Stimulated activated naive CD8-positive, alpha-beta T cell treated with anti-CD3 and anti-CD28 coated beads, Interleukin-15, Interleukin-2, amounts not matched to agents 100 U/mL and 50 U/mL, for 24 hours (primary cell): ENCODE measurements at regions not wholly inside any gene's neighbourhood (a gene's known extent, or its start where the extent isn't known, plus 50 kb on each side); places are given as distances from the start of the nearest gene placed in this dataset.
"Not testable (repeated sequence)": the region's sequence is repeated elsewhere in the genome, so short reads cannot be mapped to it uniquely, and the experiment has no call there.

Experiments
- ATAC-seq: fragments of 150-1000 bp; cut with Tn5 transposase; one replicate; pipeline ENCODE4 v1.10.0; 2021
- DNase-seq: peaks from one replicate; pipeline ENCODE4 v3.0.0; 2021

DNA sequence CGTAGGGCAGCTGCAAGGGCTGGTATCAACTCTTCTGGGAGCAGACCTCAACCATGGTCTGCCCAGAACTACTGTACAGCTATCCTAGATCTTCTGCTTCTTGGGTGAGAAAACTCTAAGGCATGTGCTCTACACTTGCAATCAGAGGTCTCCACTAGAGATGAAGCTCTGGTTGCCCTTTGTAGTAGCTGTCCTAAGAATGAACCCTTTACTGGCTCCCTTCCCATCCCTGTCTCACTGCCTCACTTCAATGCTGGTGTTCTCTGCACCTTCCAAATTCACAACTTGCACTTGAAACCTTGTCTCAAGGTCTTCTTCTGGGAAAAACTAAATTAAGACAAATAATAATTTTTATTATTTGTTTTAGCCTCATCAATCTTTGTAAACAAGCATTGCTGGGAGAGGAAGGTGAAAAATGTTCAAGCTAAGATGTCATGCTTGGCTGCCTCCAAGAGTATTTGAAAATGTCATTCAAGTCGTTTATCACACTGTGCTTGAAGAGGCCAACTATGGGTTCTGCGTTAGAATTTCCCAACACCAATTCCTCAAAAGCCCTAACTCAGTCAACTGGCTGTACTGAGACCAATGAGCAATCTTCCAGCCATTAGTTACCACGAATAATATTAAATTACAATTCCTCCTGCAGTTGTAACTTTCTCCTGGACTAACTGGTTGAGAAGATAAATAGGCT, 216.9 kb upstream of the ADRA1D start:
- ATAC-seq (no peak), DNase-seq (no peak)

DNA sequence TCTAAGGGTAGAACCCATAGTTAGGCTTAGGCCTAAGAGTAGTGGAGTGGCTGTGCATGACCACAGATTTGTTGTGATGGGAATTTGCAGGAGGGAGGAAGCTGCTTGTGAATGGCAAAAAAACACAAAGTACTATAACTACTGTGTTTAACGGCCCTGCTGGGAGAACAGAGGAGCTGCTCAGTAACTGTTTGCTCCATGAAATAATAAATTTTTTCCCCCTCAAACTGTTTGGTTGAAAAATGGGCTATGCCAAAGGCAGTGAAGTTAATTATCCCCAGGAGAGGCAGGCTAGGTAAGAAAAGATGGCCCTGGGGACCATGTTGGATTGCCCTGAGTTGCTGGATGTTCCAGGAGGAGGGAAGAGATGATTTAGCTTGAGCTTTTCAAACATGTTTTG, 216.1 kb upstream of the ADRA1D start:
- ATAC-seq (no peak), DNase-seq (no peak)

DNA sequence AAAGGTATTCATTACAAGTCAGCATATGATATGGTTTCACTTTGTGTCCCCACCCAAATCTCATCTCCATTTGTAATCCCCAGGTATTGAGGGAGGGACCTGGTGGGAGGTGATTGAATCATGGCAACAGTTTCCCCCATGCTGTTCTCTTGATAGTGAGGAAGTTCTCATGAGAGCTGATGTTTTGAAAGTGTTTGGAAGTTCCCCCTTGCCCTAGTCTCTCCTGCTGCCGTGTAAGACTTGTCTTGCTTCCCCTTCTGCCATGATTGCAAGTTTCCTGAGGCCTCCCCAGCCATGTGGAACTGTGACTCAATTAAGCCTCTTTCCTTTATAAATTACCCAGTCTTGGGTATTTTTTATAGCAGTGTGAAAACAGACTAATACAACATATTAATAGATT, 213.7 kb upstream of the ADRA1D start:
- DNase-seq, result not testable (repeated sequence)

DNA sequence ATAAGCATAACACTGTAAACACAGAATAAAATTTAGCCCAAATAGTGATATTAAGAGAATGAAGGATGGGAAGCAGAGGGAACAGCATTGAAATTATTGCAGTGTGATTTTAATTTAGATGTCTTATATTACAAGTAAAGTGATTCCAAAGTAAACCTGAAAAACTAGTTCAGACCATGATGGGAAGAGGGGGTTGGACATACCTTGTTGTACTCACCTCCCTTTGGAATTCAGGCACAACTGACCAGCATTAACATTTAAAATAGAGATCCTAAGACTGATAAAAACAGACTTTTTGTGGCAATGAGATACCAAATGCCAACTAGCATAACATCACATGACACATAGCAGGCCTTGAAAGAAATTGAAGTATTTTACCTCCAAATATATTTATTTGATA, 210.0 kb upstream of the ADRA1D start:
- ATAC-seq (no peak), DNase-seq (no peak)

More for the DNA sequence above, 213.7 kb upstream of the ADRA1D start:
- not testable (repeated sequence) for ATAC-seq

DNA sequence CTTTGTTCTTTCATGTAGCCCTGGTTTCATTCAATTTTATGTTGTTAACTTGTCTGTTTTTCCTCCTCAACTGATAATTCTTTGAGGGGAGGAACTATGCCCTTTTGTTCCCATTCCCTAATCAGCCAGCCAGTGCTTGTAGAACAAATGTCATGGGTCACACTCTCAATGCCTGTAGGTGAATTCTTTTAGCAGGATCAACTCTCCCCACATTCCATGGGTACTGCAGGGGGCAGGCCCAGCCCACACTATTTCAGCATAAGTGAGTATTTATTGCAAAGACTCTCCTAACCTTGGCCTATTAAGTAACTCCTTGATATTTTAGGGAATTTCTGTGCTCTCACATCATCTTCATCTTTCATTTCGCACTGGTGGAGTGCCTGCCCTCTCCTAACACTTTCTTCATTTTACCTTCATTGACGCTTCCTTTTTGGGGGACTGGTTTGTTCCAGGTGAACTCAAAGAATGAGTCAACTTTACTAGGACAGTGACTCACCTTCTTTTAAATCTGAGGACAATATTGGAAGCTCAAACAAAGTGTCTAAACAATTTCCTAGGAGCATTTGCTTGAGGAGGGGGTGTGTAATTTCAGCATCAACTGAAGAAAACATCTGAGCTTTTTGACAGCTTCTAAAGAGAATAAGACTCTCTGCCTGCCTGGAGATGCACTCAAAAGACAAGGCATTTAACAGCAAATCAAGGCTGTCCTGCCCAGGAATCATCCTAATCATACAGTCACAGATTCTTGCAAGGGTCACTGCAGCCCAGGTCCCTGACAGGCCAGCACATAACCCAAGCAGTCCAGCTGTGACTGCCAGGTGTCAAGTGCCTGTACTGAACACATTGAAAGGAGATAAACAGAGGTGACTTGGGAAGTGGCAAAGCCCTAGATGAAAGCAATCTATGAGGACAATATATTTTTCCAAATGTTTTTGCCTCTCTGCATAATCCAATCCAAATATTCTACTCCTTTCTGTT, 208.8 kb upstream of the ADRA1D start:
- ATAC-seq (no peak), DNase-seq (no peak)

DNA sequence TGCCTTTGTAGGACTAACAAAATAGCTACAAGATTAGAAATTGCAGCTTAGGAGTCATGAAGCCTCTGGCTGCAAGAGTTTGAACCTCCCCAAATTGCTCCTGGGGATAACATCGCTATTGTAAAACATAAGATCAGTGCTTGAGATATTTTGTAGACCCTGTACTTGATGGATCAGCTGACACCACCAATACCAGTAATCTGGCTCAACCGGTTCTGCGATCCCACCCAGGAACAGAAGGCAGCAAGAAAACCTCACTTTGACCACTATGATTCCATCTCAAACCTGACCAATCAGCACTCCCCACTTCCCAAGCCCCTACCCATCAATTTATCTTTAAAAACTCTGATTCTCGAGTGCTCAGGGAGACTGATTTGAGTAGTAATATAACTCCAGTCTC, 206.9 kb upstream of the ADRA1D start:
- ATAC-seq, result no peak
- no peak for DNase-seq

DNA sequence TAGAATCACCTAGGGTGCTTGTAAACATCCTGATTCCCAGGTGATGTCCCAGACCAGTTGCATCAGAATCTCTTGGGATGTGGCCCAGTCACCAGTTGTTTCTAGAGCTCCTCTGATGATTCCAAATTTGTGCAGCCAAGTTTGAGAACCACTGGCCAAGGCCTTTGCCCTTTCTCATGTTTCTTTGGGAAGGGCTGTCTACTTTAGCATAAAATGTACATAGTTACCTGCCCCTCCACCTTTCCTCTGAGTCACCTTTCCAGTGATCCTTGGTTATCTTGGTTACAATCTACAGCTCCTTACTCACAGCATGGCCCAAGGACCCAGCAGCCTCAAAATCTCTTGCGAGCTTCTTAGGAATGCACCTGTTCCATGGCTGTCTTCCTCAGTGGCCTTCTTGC, 206.2 kb upstream of the ADRA1D start:
- no peak for DNase-seq
- ATAC-seq, result no peak

DNA sequence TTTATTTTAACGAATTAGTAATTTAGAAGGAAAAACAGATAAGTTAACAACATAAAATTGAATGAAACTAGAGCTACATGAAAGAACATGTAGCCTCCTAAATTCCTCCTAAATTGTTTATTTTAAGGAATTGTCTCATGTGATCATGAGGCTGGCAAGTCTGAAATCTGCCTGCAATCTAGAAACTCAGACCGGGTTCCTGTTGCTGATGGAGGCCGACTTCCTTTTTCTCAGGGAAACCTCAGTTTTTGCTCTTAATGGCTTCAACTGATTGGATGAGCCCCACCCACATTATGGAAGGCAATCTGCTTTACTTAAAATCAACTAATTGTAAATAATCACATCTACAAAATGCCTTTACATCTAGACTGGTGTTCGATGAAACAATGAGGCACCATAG, 205.0 kb upstream of the ADRA1D start:
- ATAC-seq (no peak), DNase-seq (no peak)

DNA sequence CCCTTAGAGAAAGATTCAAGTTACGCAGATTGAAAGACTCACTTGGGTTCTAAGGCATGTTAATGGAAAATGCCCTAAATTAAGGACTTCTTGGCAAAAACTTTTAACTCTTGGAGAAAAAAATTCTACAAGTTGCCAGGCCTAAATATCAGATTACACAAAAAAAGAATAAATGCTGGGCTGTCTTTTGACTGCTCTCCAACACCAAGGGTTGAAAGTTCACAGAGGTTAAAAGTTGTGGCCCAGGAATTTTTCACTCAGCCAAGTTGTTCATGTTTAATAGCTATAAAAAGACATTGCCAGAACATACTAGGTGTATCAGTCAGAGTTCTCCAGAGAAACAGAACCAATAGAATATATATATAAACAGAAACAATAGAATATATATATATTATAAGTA, 204.3 kb upstream of the ADRA1D start:
- no peak for DNase-seq

DNA sequence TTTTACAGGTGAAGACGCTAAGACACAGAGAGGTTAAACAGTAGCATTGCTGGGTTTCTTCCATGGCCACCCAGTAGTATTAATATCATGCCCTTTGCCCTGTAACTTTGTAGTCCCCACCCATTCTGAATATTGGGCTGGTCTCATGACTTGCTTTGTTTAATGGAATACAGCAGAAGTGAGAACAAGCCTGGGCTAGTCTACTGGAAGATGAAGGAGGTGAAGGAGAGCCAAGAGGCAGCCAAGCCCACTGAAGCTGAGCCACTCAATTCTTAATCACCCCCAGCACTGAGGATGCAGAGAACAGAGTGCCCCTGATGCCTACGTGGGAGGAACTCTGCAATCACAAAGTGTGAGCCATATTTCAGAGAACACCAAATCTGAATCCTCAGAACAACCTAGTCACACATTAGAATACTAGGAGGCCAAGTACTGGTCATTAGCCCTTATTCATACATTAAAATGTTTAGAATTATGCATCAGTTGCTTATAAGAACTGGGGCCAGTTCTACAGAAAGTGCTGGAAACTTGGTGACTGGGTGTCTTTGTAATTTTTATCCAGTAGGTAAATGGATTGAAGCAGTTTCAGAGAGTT, 202.5 kb upstream of the ADRA1D start:
- no peak for DNase-seq
- no peak for ATAC-seq

More for the DNA sequence above, 204.3 kb upstream of the ADRA1D start:
- no peak for ATAC-seq

DNA sequence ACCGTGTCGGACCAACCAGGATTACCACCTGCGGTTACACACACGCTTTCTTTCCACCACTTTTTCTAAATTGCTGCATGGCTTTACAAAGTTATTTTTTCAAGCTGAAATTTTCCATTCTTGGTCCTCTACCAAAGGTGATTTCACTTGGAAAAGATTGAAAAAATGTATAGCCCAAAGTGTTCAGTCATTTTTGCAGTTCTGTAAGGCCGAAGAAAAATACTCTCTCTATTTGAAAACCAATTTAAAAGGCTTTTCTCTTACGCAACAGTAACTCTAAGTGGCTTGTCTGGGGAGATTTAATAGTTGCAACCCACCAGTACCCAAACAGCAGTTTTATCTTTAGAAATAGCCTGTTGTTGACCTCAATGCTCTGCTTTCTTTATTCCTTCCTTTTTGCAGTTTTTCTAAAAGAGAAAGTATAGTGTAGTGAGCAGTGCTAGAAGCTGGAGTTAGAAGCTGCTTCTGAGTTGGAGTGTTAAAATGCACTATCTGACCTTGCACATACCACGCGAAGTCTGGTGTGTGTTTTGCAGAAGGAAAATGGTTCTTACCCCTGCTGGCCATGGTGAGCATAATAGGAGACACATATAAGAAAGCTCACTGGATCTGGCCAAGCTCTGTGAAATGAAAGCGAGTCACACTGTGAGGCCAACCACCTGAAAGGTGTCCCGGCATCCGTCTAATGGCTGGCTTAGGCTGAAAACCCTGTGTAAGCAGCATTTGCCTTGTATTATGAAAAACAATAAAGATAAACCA, 201.0 kb upstream of the ADRA1D start:
- DNase-seq, result no peak
- no peak for ATAC-seq

DNA sequence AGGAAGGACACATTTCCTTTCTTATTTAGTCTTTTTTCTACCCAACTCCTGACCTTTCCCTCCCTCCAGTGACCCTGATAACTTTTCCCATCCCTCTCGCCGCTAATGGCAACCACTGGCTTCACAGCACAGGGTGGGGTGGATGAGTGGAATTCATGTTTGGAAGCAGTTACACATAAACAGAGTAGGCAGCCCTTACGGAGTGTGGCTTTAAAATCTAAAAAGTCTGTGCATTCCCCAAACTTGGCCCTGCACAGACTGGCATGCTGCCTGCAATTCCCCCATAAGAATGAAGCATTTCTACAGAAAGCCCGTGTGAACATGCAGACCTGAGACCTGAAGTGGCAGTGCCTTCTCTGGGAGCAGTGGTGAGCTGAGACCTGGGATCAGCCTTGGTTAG, 196.7 kb upstream of the ADRA1D start:
- ATAC-seq (no peak), DNase-seq (no peak)

DNA sequence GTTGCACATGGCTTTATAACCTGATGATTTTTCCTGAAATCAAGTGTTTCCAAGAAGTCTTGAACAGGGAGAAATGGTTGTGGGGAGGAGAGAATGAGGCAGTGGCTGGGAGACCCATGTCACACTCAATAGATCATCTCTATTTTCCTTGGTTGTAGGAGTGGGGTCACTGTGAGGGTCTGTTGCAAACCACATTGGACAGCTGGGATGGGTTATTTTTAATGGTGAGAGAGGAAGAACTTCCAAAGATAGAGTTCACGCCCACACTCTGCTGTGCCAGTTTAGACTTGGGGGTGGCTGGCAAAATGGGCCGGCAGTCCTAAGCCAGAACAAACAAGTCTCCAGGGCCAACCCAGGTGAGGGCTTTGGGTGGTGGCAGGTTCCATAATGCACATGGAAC, 196.2 kb upstream of the ADRA1D start:
- no peak for ATAC-seq
- DNase-seq, result no peak

DNA sequence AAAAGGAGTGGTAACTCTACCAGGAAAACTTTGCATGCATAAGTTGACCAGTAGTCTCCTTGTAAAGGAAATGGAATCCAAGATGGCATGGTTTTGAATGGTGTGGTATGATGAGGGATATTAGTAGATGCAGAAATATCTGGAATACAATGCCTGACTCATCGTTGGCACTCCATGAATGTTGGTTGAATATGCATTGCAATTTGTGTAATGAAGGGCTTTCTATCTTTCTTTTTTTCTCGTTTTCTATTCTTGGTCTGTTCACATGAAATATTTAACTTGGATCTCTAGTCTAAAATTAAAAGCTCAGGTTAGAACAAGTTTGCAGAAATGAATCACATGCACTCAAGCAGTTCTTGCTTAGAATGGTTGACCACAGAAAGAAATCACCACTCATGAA, 195.3 kb upstream of the ADRA1D start:
- DNase-seq, result no peak
- ATAC-seq, result no peak

DNA sequence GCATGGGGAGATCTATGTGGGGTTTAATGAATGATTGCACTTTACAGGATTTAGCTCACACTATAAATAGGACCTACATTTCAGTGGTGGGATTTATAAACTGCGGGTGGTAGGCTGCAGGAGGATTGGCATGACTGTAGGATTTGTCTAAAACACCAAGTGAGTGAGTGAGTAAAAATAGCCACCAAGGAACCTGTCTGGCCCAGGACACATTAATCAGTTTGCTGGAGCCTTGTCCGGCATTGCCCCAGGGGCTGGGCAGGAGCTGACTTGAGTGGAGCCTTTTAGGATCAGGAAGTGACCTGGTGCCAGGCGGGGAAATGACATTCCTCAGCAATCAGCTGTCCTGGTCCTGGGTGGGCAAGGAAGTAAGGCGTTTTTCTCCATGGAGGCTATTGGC, 193.9 kb upstream of the ADRA1D start:
- no peak for DNase-seq
- ATAC-seq, result no peak

DNA sequence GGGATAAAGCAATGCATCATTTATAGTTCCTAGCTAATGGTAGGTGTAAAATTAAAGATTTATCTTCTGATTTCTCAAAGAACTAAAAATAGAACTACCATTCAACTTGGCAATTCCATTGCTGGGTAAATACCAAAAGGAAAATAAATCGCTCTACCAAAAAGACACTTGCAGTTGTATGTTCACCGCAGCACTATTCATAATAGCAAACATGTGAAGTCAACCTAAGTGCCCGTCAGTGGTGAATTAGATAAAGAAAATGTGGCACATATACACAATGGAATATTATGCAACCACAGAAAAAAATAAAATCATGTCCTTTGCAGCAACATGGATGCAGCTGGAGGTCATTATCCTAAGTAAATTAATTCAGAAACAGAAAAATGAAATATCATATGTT, 192.8 kb upstream of the ADRA1D start:
- ATAC-seq, result no peak
- no peak for DNase-seq

DNA sequence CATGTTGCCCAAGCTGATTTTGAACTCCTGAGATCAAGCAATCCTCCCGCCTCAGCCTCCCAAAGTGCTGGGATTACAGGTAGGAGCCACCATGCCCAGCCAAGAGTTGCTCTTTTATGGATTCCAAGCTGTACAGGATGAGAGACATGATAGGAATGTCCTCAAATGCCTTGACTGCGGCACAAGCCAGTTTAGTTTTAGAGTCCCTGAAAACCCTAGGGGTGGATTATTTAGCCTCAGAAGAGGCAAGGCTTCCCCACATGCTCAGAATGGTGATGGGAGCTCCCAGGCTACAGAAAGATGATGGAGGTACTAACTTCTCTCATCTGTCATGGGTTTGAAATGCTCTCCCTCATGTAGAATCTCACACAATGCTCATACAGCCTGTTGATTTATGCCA, 192.1 kb upstream of the ADRA1D start:
- DNase-seq (no peak), ATAC-seq (no peak)

DNA sequence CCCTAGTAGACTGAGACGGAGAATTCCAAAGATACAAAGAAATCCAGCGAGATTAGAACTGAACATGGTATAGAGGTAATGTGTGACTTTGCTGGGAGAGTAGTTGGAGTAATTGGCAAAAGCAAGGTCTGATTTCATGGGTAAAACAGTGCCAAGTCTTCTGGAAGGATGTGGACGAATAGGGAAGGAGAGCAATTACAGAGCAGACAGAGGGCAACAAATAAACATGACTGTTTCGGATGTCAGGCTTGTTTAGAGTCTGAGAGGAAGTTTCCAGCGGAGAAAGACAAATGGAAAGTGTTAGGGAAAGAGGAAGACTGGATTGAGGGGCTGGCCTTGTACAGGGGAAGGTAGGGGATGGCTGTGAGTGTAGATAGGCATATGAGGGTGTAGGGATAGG, 190.4 kb upstream of the ADRA1D start:
- ATAC-seq (no peak), DNase-seq (no peak)

DNA sequence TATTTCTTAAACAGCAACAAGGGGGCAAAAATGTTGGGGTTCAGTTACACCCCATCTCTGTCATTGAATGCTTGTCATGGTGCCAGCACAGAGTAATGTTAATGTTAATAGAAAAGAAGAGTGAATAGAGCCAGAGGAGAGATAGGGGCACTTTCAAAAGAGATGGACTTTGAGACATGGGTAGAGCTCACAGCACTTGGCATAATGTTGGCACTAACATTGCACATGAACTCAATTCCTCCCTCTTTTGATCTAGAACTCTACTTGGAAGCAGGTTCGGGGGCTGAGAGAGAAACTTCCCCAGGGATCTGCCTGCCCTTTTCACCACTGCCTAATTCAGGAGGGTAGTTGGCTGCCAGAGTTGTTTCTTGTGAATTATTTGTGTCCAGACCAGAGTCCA, 188.0 kb upstream of the ADRA1D start:
- DNase-seq (no peak), ATAC-seq (no peak)

DNA sequence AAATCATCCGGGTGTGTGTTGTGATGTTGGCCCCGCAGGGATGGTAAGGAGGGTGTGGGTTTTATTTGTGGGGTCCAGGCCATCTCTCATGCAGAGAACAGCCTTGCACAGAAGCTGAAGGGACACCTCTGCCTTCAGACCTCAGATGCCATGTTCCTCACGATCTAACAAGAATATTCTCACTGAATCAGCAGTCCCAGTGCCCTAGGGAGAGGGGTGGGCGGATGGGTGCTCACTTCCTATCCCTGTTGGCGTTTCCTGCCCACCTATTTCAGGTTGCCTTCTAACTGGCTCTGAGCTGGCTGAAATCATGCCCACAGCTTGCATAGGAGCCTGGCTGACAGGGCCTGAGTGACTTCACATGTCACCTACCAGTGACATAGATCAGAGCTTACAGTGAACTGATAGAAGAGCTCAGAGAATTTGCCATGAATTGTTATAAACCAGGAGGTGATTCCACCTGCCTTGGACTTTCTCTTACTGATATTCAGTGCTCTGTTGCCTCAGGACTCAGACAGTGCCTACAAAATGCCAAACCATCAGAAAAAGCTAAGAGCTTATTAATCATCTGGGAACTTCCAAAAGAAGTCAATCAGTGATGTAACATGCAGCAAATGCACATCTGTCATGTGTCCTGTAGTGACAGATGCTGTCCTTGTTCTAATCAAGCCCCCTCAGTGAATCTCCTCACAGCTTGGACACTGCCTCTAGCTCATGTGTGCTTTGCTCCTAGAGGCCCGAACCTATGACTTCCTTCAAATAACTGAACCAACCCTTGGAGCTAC, 186.8 kb upstream of the ADRA1D start:
- ATAC-seq, result no peak
- DNase-seq, result no peak

DNA sequence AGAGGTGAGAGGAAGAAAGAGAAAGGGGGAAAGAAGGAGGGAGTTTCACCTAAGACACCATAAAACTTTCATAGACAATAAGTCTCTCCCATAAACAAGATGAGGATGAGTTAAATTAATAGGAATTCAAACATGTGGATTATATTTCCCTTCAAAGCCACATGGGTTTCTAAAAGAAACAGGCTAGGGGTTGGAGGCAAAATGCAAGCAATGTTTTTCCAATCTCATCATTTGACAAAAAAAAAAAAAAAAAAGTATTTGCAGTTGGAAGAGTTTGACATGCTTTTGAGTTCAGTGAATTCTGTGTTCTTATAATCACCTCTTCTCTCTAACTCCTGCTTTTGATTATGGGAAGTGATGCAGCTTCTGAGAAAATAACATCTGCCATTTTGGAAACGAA, 186.1 kb upstream of the ADRA1D start:
- DNase-seq, result no peak
- no peak for ATAC-seq

DNA sequence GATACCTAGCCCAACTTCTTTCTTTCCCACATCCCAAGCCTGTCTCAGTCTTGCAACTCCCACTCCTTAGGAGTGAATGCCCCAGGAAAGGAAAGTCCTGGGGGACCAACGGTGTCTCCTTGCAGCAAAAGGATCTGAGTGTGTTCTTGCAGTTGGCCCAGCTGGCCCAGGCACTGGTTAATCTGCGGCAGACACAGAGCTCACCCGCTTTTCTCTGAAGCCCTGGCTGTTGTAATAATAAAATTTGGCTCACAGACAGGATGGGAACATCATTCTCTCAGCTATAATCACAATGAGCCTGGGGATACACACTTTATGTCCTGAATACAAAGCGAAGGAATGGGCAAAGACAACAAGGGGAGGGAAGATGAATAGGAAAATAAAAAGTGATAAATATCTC, 185.6 kb upstream of the ADRA1D start:
- no peak for ATAC-seq
- no peak for DNase-seq
